LNCAP (cell line): ENCODE measurements at regions not wholly inside any gene's neighbourhood (a gene's known extent, or its start where the extent isn't known, plus 50 kb on each side); places are given as distances from the start of the nearest gene placed in this dataset.

ENCODE experiments used
- CTCF ChIP-seq: fragments of 450-650 bp; IDR thresholded peaks from 2 replicates; pipeline ENCODE4 v1.5.1; 2017; ENCODE audit warnings: mild to moderate bottlenecking

- no peak for TF ChIP-seq CTCF
Observed at GRCh38 chr2:204364860-204365535, 180.3 kb upstream of the PARD3B start.

GRCh38 chr2:204365811-204366210 is 179.5 kb upstream of the PARD3B start:
- no peak for TF ChIP-seq CTCF

- no peak for TF ChIP-seq CTCF
Observed at GRCh38 chr2:204367466-204367865, 177.8 kb upstream of the PARD3B start.

GRCh38 chr2:204370172-204370718 is 175.0 kb upstream of the PARD3B start:
- TF ChIP-seq CTCF: no peak

- TF ChIP-seq CTCF: no peak
Observed at GRCh38 chr2:204373942-204374341, 171.3 kb upstream of the PARD3B start.

- TF ChIP-seq CTCF: no peak
Observed at GRCh38 chr2:204380141-204380881, 165.0 kb upstream of the PARD3B start.

GRCh38 chr2:204386668-204387067 is 158.6 kb upstream of the PARD3B start:
- TF ChIP-seq CTCF: no peak
